Esophagus muscularis mucosa (tissue), 4 donors: ENCODE measurements at regions not wholly inside any gene's neighbourhood (a gene's known extent, or its start where the extent isn't known, plus 50 kb on each side); places are given as distances from the start of the nearest gene placed in this dataset.

Source experiments
- DNase-seq: peaks from one replicate; pipeline ENCODE4 v3.0.0-alpha.2; 2017; ENCODE audit errors: extremely low spot score
- H3K27ac ChIP-seq, 4 donors: fragments of 200-600 bp; sonication (generic); replicated peaks in 1 of 4; 1 replicate in 3 of 4; 2 replicates in 1 of 4; pipeline ENCODE4 v1.5.1; 2016 to 2019; ENCODE audit warnings: mild to moderate bottlenecking in 1 of 4
- H3K27me3 ChIP-seq, 4 donors: fragments of 200-600 bp; sonication (generic); one replicate each; pipeline versions ENCODE4 v1.5.1 to v1.6.0; 2016 to 2019
- H3K36me3 ChIP-seq, 4 donors: fragments of 200-600 bp; sonication (generic); one replicate each; pipeline ENCODE4 v1.5.1; 2016 to 2019
- H3K4me1 ChIP-seq, 4 donors: fragments of 200-600 bp; sonication (generic); one replicate each; pipeline ENCODE4 v1.5.1; 2016 to 2019
- H3K4me3 ChIP-seq, 4 donors: fragments of 200-600 bp; sonication (generic); 1 replicate in 2 of 4; 2 replicates in 2 of 4; pipeline ENCODE4 v1.5.1; 2016 to 2019; ENCODE audit warnings: mild to moderate bottlenecking in 4 of 4, moderate library complexity in 1 of 4
- H3K9me3 ChIP-seq, 4 donors: fragments of 200-600 bp; sonication (generic); 1 replicate in 3 of 4; 2 replicates in 1 of 4; pipeline ENCODE4 v1.5.1; 2016 to 2019
- CTCF ChIP-seq, 3 experiments: fragments of 200-600 bp in 2 of 3; fragments of 450-650 bp in 1 of 3; sonication (generic) in 2 of 3; IDR thresholded peaks; one replicate each; pipeline ENCODE4 v1.5.1; 2017 to 2019; ENCODE audit warnings: antibody characterized with exemption in 3 of 3, mild to moderate bottlenecking in 2 of 3, moderate library complexity in 1 of 3
- EP300 ChIP-seq: sonication (generic); formaldehyde crosslinking; IDR thresholded peaks from one replicate; pipeline ENCODE4 v1.6.1; 2017; ENCODE audit warnings: antibody characterized with exemption
- POLR2A ChIP-seq: fragments of 450-650 bp; IDR thresholded peaks from one replicate; pipeline ENCODE4 v1.6.1; 2017; ENCODE audit warnings: antibody characterized with exemption, moderate library complexity, mild to moderate bottlenecking, low read depth
- POLR2AphosphoS5 ChIP-seq, 2 donors: sonication (generic); formaldehyde crosslinking; IDR thresholded peaks; one replicate each; pipeline ENCODE4 v1.6.1; 2017; ENCODE audit warnings: antibody characterized with exemption in 2 of 2
- WGBS: methylation state at CpG from one replicate; pipeline ENCODE4 v1.1.5; 2018; 5-methylcytosine and 5-hydroxymethylcytosine counted together
- intact Hi-C: fragments of 100-400 bp; cut with DNase I; formaldehyde crosslinking; loops from one replicate; pipeline ENCODE4 v1.15.1; 2023

- no peaks in the 10 kb centered on the region for H3K36me3 ChIP-seq
- TF ChIP-seq EP300: no peak
- TF ChIP-seq CTCF (IDR thresholded peaks at IDR 0.05): no peak
- no peak for TF ChIP-seq POLR2A
- DNase-seq: no peak
- 77% methylated on average over 1 of the region's 1 CpG for WGBS
- no peaks in the 10 kb centered on the region for H3K4me1 ChIP-seq
- no peak overlapping the region for H3K27ac ChIP-seq
- intact Hi-C loops: no loop called here
- no peak overlapping the region for H3K4me3 ChIP-seq
- no peaks in the 10 kb centered on the region for H3K27me3 ChIP-seq
- no peaks in the 10 kb centered on the region for H3K9me3 ChIP-seq
Observed at GRCh38 chr12:47328831-47329545, 249.2 kb upstream of the AMIGO2 start.

GRCh38 chr12:47326190-47326589 lies 246.4 kb upstream of the AMIGO2 start:
- Histone ChIP-seq H3K4me1 (no peaks in the 10 kb centered on the region), H3K9me3 (no peaks in the 10 kb centered on the region), H3K4me3 (no peak overlapping the region), H3K36me3 (no peaks in the 10 kb centered on the region), H3K27me3 (no peaks in the 10 kb centered on the region), H3K27ac (no peak overlapping the region)
- TF ChIP-seq POLR2A (no peak), POLR2AphosphoS5 (IDR thresholded peaks at IDR 0.05) (no peak), CTCF (IDR thresholded peaks at IDR 0.05) (no peak), EP300 (no peak)
- 88% methylated on average over 5 of the region's 5 CpGs for WGBS
- DNase-seq: no peak
- intact Hi-C loops: no loop called here

GRCh38 chr12:47323802-47324201 lies 244.0 kb upstream of the AMIGO2 start:
- TF ChIP-seq CTCF (IDR thresholded peaks at IDR 0.05) (no peak), POLR2AphosphoS5 (IDR thresholded peaks at IDR 0.05) (no peak), EP300 (no peak), POLR2A (no peak)
- Histone ChIP-seq H3K9me3 (no peaks in the 10 kb centered on the region), H3K4me1 (no peaks in the 10 kb centered on the region), H3K27ac (no peak overlapping the region), H3K27me3 (no peaks in the 10 kb centered on the region), H3K4me3 (no peak overlapping the region), H3K36me3 (no peaks in the 10 kb centered on the region)
- intact Hi-C loops: no loop called here
- no peak for DNase-seq
- 73% methylated on average over 2 of the region's 2 CpGs for WGBS

GRCh38 chr12:47321436-47321835 lies 241.7 kb upstream of the AMIGO2 start:
- Histone ChIP-seq H3K27me3 (no peaks in the 10 kb centered on the region), H3K4me3 (no peak overlapping the region), H3K4me1 (peaks cover 0 to 11% (median 6%) of the 10 kb centered on the region in 4 donors), H3K9me3 (no peaks in the 10 kb centered on the region), H3K36me3 (no peaks in the 10 kb centered on the region), H3K27ac (no peak overlapping the region)
- no peak for DNase-seq
- TF ChIP-seq POLR2A: no peak
- TF ChIP-seq EP300: no peak
- no peak for TF ChIP-seq POLR2AphosphoS5 (IDR thresholded peaks at IDR 0.05)
- TF ChIP-seq CTCF (IDR thresholded peaks at IDR 0.05): no peak
- intact Hi-C loops: no loop called here
- 72% methylated on average over 2 of the region's 2 CpGs for WGBS

GRCh38 chr12:47319746-47320145 lies 240.0 kb upstream of the AMIGO2 start:
- no peak for TF ChIP-seq CTCF (IDR thresholded peaks at IDR 0.05)
- TF ChIP-seq EP300: no peak
- TF ChIP-seq POLR2A: no peak
- no peak for TF ChIP-seq POLR2AphosphoS5 (IDR thresholded peaks at IDR 0.05)
- no peaks in the 10 kb centered on the region for H3K36me3 ChIP-seq
- DNase-seq: no peak
- H3K4me1 ChIP-seq: peaks cover 0 to 18% (median 6%) of the 10 kb centered on the region in 4 donors
- H3K4me3 ChIP-seq: no peak overlapping the region
- no peak overlapping the region for H3K27ac ChIP-seq
- intact Hi-C loops: no loop called here
- H3K27me3 ChIP-seq: no peaks in the 10 kb centered on the region
- 98% methylated on average over 1 of the region's 1 CpG for WGBS
- H3K9me3 ChIP-seq: no peaks in the 10 kb centered on the region
